GM18909 (cell line): ENCODE measurements at regions not wholly inside any gene's neighbourhood (a gene's known extent, or its start where the extent isn't known, plus 50 kb on each side); places are given as distances from the start of the nearest gene placed in this dataset.
"Not testable (repeated sequence)": the region's sequence is repeated elsewhere in the genome, so short reads cannot be mapped to it uniquely, and the experiment has no call there.

Experiments
- ATAC-seq: cut with Tn5 transposase; IDR thresholded peaks from one replicate; pipeline ENCODE4 v1.9.1; 2021; ENCODE audit warnings: mild to moderate bottlenecking; ENCODE audit not compliant: unreplicated experiment, poor library complexity

DNA sequence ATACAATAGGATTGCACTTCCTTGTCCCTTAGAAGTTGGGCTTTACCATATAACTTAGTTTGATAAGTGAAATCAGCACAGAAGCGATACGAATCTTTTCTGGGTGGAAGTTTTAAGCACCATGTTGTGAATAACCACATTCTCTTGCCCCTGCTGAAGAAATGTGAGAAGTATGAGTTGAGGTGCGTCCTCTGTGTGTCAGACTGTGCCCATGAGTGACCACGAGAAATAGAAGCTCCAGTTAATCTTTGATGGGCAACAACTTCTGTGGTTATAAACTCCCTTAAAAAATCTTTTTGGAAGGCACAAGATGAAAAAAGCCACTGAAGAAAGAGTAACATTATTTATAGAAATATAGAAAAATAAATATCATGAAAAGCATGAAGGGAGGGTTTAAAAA is 668.2 kb downstream of the DTWD2 start:
- no peak for ATAC-seq

DNA sequence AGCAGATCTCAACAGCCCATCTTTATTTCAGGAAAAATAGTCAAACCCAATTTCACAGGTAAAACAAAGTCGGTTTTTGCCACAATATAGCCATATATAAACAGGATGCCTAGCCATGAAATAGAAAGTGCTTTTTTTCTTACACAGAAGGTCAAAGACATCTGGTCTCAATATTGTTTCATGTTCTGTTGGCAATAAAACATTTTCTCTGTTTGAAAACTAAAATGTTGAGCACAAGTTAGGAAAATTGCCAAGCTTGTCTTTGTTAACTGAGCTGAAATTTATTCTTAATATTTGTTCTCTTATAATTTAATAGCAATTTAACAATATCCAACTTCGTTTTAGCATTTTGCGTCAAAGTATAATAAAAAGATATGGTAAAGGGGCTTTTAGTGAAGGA is 673.4 kb downstream of the DTWD2 start:
- no peak for ATAC-seq

DNA sequence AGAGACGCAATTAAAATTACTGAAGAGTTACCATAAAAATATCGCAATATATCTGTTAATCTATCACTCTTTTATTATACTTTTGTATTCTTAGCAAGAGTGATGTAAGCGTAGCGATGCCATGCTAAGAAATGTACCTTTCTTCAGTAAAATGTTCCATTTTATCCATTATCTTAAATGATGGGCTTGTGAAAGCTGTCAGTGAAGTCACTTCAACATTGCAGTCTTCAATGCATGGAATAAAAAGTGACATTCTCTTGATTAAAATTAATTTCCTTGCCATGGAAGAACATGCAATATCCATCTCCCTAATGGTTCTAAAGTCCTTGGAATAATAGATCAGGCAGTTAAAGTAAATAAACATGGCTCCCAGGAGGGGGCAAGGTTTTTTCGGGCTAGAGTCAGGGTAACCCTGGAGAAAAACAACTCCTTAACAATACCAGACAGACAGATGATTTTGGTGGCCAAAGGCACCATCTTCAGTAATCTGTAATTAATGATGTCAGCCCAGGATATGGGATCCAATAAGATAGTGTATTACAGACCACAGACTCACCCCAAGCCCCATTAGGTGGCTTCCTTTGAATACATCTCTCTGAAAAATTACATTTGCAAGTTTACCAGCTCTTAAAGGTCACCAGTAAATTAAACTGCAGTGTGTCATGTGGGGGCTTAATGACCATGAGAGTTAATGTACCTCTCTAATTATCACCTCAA is 677.1 kb downstream of the DTWD2 start:
- no peak for ATAC-seq

DNA sequence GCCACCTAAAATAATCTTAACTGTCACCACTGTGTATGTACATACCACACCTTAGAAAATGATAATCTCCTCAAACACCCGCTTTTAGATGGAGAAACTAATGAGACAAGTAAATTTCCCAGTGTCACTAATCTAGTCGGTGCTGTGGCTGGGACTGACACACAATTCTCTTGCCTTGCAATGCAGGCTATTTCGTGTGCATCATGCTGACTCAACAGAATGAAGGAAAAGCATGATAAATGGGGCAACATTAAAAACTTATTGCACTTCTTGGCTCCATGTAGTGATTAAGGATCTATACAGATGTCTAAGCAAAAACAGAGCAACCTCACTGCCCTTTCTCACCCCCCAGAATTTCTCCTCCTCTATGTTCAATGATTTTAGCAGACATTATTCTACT is 677.9 kb downstream of the DTWD2 start:
- no peak for ATAC-seq

DNA sequence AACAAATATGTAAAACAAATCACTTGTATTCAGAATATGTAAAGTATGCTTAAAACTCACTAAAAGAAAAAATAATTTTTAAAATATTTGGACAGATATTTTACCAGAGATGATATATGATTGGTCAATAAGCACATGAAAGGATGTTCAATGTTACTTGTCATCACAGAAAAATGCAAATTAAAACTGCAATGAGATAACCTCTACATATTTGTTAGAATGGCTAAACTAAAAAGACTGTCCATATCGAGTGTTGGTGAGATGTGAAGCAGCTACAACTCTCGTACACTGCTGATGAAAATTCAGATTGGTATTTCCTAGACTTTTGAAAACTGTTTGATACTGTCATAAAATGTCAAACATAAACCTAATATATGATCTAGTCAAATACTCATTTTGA is 685.1 kb downstream of the DTWD2 start:
- ATAC-seq: no peak

DNA sequence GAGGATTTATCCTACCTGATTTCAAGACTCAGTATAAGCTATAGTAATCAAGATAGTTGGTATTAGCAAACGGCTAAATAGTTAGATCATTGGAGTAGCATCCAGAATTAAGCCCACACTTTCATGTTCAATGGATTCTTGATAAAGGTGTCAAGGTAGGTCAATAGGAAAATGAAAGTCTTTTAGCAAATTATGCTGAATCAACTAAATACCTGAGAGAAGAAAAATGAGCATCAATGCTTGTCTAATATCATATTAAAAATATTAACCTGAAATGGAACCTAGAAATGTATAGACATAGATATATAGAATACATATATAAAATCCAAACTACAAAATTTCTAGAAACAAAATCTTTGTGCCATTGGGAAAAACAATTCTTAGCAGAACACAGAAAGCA is 685.6 kb downstream of the DTWD2 start:
- no peak for ATAC-seq

DNA sequence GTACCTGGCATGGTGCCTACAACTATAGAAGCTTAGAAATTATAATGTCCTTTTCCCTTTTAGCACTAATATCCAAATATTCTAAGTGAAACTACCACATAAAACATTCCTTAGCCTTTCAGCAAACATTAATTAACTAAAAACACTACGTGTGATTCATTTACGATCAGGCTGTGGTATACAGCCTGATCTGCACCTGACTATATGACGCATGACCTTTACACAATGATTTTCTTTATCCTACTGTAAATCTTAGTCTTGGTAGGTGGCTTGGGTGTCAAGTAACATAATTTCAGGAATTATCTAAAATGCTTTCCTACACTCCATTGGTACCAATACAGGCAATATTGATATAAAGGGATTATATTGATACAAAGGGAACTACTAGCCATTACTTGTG is 686.7 kb downstream of the DTWD2 start:
- no peak for ATAC-seq

DNA sequence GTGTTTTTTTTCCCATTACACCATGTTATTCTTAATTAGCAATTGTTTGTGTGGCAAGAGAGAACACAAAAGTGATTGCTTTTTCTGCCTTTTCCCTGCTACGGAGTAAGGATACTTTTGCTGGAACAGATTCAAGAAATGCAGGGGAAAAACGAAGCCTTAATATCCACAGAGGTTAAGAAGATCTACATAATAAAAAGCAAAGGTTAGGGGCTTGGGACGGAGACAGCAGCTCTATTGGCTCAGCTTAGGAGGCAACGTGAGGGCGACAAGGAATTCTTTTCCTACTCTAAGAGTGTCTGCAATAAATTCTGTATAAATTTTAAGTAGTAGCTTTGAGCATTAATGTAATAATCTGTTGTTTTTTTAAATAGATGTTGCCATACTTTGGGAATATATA is 693.3 kb downstream of the DTWD2 start:
- ATAC-seq: no peak

DNA sequence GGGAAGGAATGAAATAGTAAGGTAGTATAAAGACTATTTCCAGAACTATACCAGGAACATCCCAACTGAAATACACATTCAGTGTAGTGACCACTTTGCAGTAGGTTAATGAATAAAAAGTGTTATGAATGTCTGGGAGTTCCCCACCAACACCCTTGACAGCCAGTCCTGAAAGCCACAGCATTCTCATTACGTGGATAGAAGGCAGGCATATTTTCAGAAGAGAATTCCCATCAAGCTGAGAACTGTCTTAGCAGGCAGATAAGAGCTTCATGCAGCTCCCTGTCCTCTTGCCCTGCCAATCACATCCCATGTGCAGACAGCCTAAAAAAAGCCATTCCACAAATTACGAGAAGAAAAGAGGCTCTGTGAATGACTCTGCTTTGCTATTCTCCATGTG is 695.0 kb downstream of the DTWD2 start:
- ATAC-seq: no peak

DNA sequence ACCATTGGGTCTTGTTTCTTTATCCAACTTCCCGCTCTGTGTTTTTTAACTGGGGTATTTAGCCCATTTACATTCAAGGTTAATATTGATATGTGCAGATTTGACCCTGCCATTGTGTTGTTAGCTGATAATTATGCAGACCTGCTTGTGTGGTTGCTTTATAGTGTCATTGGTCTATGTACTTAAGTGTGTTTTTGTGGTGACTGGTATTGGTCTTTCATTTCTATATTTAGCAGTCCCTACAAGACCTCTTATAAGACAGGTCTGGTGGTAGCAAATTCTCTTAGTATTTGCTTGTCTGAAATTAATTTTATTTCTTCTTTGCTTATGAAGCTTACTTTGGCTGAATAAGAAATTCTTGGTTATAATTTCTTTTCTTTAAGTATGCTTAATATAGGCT is 698.1 kb downstream of the DTWD2 start:
- ATAC-seq: no peak

DNA sequence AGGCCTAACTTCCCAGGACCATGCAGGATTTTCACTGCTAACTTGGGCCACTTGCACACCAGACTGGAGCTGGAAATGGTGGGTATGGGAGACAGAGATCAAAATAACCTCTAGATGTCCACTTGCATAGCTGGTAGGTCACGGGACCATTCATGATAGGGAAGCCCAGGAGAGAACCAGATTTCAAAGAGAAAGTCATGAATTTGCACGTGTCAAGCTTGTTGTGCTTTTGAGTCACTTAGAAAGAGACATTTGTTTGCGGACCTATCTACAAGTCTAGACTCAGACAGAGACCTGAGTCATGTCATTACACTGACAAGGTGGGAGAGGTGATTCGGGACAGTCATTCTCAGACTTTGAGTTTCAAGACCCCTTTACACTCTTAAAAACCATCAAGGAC is 704.1 kb downstream of the DTWD2 start:
- not testable (repeated sequence) for ATAC-seq

DNA sequence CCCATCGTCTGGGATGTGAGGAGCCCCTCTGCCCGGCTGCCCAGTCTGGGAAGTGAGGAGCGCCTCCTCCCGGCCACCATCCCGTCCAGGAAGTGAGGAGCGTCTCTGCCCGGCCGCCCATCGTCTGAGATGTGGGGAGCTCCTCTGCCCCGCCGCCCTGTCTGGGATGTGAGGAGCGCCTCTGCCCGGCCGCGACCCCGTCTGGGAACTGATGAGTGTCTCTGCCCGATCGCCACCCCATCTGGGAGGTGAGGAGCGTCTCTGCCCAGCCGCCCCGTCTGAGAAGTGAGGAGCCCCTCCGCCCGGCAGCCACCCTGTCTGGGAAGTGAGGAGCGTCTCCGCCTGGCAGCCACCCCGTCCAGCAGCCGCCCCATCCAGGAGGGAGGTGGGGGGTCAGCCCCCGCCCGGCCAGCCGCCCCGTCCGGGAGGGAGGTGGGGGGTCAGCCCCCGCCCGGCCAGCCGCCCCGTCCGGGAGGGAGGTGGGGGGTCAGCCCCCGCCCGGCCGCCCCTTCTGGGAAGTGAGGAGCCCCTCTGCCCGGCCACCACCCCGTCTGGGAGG is 705.8 kb downstream of the DTWD2 start:
- ATAC-seq: not testable (repeated sequence)

DNA sequence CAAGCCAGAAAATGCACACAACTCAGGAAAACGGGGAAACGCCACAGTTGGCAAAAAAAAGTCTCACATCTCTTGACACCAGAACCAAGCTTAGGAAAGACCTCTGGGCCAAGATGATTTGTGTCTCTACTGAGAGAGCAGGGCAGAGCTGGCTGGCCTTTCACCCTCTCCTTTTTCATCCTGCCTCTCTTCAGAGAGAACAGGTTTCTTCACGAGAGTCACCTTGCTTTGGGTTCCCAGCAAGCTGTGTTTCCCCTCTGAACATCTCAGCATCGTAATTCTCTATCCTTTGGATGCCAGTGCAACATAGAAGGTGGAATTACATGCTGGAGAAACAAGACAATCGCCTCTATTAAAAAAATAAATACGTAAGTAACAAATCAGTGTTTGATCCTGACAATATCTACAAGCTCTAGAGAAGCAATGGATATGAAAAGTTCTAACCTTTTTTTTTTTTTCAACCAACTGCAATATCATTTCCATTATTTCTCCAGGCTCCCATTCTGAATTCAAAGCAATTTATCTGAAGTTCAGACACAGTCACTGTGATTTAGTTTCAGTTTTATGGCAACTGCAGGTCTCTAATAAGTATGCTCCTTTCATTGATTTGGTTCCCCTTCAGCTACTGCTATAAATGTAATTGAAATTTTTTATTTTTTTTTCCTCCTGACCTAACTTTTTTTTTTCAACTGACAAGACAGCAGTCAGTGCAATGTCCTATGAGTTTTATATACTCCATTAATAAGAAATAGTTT is 708.6 kb downstream of the DTWD2 start:
- ATAC-seq: no peak

DNA sequence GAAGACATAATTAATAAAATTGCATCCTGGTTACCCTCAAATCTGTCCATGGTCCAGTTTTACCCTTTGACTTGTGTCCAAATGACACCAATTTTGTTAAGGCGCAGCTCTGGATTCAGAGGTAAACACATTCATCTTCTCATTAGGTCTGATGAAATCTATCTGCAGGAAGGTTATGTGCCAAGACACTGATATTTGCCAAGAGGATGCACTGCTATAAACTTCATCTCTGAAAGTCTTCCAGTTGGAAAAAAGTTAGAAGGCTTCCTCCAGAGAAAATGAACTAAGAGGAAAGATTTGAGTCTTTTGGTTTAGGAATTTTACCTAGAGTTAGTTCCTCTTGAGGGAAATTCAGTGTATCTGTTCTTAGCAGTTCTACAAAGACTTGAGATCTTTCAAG is 717.8 kb downstream of the DTWD2 start:
- ATAC-seq: no peak

DNA sequence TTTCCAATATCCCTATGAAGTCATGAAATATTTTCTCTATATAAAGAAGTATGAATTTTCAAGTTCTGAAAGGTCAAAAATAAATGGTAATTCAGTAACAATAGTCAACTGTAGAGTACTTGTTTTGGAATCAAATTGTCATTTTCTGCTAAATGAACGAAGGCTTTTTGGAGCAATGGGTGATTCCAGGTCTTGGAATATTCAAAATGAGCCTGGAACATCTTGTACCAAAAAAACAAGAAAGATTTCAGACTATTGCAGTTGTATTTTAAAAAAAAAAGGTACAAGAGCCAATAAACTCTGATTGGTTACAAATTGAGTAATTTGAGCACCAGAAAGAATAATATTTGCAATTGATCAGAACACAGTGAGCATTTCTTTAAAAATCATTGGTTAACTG is 730.1 kb downstream of the DTWD2 start:
- no peak for ATAC-seq

DNA sequence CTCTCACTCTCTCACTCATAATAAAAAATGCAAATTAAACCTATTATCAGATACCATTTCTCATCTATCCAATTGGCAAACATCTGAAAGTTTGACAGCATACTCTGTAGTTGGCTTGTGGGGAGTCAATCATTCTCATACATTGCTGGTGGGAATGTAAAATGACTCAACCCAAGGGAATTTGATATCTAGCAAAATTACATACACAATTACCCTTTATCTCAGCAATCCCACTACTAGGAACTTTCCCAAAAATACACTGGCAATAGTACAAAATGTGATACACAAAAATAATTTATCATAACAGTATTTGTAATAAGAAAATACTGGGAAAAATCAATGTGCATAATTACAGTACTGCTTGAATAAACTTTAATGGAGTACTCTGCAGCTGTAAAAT is 731.3 kb downstream of the DTWD2 start:
- ATAC-seq: no peak

DNA sequence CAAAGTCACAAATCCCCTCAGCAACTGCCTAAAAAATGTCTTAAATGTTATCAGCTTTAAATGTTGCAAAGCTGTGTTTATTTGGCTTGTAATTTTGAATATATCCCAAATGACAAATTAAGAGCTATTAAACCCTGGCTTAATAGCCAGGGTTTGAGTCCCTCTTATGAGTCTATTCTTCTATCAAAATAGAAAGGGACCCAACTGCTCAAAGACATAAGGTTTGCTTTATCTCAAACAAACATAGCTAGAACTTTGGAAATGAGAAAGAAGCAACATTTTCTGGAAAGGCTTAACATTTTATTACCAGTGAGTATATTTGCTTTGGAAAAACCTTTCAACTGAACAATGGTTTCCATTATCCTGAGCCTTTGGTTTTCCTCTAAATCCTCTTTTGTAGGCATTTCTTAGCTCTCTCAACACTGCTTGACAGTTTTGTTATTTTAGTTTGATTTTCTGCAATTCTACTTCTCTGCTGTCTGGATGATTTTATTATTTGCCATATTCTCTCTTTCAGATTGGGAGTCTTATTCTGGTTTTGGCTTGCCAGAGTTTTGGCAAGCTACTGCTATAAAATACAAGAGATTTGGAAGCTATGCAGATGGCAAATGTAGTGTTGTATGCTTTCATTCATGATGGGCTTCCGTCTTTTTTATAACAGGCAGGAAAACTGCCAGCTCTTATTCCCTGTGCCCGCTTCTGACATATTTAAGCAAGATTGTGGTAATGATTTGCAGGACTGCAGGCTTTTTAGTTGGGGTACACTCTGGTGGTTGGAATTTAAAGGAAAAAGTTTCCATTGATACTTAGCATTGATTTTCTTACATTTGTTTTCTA is 734.9 kb downstream of the DTWD2 start:
- no peak for ATAC-seq

DNA sequence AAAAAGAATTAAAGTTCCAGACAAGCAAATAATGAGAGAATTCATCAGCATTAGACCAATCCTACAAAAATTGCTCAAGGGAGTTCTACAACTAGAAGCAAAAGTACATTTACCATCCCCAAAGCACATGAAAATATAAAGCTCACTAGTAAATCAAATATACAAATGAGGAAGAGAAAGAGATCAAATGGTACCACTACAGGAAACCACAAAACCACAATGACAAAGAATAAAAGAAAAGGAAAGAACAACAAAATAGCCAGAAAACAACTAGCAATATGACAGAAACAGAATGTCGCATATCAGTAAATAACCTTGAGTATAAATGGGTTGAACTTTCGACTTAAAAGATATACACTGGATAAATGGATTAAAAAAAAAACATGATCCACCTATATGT is 739.0 kb downstream of the DTWD2 start:
- peak; percentile 68 for ATAC-seq

DNA sequence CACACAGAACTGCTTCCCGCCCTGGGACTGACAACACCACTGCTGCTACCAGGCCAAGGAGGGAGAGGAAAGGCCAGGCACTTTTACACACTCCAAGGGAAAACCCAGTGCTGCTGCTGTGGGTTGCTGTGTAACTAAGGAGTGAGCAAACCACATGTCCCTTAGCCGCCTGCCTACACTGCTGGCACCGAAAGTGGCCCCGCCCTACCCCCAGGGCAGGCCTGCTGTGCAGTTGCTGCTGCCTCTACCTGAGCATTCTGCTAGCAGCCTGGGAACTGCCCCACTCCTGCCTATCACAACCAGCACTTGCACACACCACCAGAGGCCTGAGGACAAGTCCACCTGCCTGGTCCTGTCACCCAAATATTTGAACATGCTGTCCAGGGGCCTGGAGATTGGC is 740.9 kb downstream of the DTWD2 start:
- no peak for ATAC-seq

DNA sequence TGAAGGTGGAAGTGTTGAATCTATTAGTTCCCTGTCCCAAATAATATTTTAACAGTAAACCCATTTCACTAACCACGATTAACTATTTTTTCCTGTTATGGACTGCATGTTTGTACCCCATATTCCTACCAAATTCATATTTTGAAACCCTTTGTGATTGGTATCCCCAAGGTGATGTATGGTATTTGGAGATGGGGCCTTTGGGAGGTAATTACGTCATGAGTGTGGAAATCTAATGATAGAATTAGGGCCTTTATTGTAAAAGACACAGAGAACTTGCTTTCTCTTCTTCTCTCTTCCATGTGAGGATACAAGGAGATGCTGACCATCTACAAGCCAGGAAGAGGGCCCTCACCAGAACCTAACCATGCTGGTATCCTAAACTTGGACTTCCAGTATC is 744.7 kb downstream of the DTWD2 start:
- no peak for ATAC-seq

DNA sequence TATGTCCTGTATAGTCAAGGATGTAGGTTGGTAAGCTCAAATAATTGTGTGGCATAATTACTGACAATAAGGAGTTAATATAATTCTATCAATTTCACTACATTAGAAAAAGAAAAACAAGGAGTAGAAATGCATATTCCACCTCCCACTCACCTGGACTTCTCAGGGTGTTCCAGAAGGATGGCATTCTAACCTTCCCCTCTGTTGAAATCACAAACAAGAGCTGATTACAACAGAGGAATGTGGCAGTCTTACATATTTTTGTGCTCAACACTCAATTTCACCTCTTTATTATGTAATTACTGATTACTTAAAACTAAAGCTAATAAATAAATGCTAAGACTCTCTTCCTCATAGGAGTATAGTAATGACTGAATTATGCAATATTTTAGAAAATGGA is 745.3 kb downstream of the DTWD2 start:
- ATAC-seq: no peak
